ENCODE measurements at regions not wholly inside any gene's neighbourhood (a gene's known extent, or its start where the extent isn't known, plus 50 kb on each side); places are given as distances from the start of the nearest gene placed in this dataset.

GRCh38 chr13:95445131-95445530 lies 107.4 kb upstream of the CLDN10 start:
- no peak for TF ChIP-seq CTCF (IDR thresholded peaks at IDR 0.05)
- DNase-seq, result no peak
- Histone ChIP-seq H3K27me3 (no peaks in the 10 kb centered on the region), H3K4me1 (no peaks in the 10 kb centered on the region), H3K4me3 (no peak overlapping the region), H3K36me3 (no peaks in the 10 kb centered on the region), H3K27ac (no peak overlapping the region), H3K9me3 (no peaks in the 10 kb centered on the region), H3K9ac (ENCODE audit: low read depth in 2 of 2, low read length in 2 of 2) (no peak overlapping the region)
- intact Hi-C loops (cut with DNase I), result no loop called here

DNA sequence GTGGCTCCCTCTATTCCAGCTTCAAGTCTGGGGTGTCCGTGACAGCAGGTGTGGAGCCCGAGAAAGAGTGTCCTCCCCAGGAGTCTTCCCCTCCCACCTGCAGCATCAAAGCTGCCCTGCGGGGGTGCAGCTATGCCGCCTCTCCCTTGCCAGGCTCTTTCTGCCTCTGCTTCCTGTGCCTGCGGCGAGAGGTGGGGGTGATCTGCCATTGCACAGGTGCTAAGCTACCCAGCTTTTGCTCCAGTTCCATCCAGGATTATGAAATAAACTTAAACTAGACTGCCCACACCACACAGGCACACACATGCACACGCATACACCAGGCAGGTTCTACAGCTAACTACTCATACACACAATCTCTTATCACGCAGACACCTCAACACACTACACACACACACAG lies 104.7 kb upstream of the CLDN10 start:
- no peak for DNase-seq
- H3K9ac ChIP-seq (ENCODE audit: low read depth in 2 of 2, low read length in 2 of 2), result no peak overlapping the region
- no peaks in the 10 kb centered on the region for H3K9me3 ChIP-seq
- H3K36me3 ChIP-seq, result no peaks in the 10 kb centered on the region
- no peaks in the 10 kb centered on the region for H3K4me1 ChIP-seq
- H3K27me3 ChIP-seq, result no peaks in the 10 kb centered on the region
- intact Hi-C loops (cut with DNase I), result no loop called here
- TF ChIP-seq CTCF (IDR thresholded peaks at IDR 0.05), result no peak
- H3K4me3 ChIP-seq, result no peak overlapping the region
- no peak overlapping the region for H3K27ac ChIP-seq

DNA sequence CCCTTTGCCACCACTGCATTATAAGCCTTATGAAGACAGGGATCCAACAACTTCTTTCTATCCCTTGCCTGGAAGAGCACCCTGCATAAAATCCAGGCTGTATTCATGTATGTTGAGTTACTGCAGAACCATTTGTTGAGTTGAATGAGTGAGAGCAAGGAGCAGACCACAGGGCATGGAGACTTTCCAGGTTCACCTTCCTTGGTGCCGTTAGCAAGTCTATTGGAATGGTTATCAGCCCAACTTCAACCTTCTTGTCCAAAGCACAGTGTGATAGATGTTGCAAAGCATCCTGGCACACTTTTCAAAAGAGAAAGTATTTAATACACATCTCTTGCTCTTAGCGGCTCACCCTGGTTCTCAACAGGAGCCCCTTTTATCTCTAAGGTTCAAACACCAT lies 100.9 kb upstream of the CLDN10 start:
- Histone ChIP-seq H3K36me3 (no peaks in the 10 kb centered on the region), H3K27ac (no peak overlapping the region), H3K4me3 (no peak overlapping the region), H3K9me3 (no peaks in the 10 kb centered on the region), H3K4me1 (no peaks in the 10 kb centered on the region), H3K27me3 (no peaks in the 10 kb centered on the region), H3K9ac (ENCODE audit: low read depth in 2 of 2, low read length in 2 of 2) (no peak overlapping the region)
- TF ChIP-seq CTCF (IDR thresholded peaks at IDR 0.05), result no peak
- no peak for DNase-seq
- intact Hi-C loops (cut with DNase I), result no loop called here

- H3K36me3 ChIP-seq, result no peaks in the 10 kb centered on the region
- no peaks in the 10 kb centered on the region for H3K4me1 ChIP-seq
- intact Hi-C loops (cut with DNase I), result no loop called here
- TF ChIP-seq CTCF (IDR thresholded peaks at IDR 0.05), result no peak
- H3K9me3 ChIP-seq, result no peaks in the 10 kb centered on the region
- H3K27ac ChIP-seq, result no peak overlapping the region
- H3K4me3 ChIP-seq, result no peak overlapping the region
- H3K27me3 ChIP-seq, result no peaks in the 10 kb centered on the region
- no peak for DNase-seq
- no peak overlapping the region for H3K9ac ChIP-seq (ENCODE audit: low read depth in 2 of 2, low read length in 2 of 2)
Observed at GRCh38 chr13:95452375-95452774, 100.1 kb upstream of the CLDN10 start.

DNA sequence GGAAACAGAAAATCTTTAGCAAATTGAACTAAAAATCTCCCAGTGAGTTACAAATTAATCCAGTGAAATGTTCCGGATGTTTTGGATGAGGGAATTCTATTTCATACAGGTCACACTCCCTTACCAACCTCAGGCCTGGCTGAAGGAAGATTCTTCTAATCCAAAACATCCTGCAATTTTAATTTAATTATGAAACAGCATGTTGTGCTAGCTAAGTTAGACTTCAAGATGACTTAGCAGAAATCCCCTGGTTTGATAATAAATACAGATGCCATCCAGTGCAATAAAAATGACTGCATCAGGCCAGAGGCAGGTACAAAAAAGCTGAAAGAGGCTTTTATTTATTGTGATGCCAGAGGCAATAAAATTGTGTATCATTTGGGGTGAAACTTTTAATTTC lies 96.7 kb upstream of the CLDN10 start:
- Histone ChIP-seq H3K4me3 (no peak overlapping the region), H3K9ac (ENCODE audit: low read depth in 2 of 2, low read length in 2 of 2) (no peak overlapping the region), H3K27ac (no peak overlapping the region), H3K27me3 (no peaks in the 10 kb centered on the region), H3K9me3 (no peaks in the 10 kb centered on the region), H3K4me1 (no peaks in the 10 kb centered on the region), H3K36me3 (no peaks in the 10 kb centered on the region)
- no peak for DNase-seq
- intact Hi-C loops (cut with DNase I), result no loop called here
- no peak for TF ChIP-seq CTCF (IDR thresholded peaks at IDR 0.05)

- no peaks in the 10 kb centered on the region for H3K9me3 ChIP-seq
- no peak for DNase-seq
- no peaks in the 10 kb centered on the region for H3K4me1 ChIP-seq
- H3K9ac ChIP-seq (ENCODE audit: low read depth in 2 of 2, low read length in 2 of 2), result no peak overlapping the region
- intact Hi-C loops (cut with DNase I), result no loop called here
- no peaks in the 10 kb centered on the region for H3K36me3 ChIP-seq
- TF ChIP-seq CTCF (IDR thresholded peaks at IDR 0.05), result no peak
- no peaks in the 10 kb centered on the region for H3K27me3 ChIP-seq
- H3K27ac ChIP-seq, result no peak overlapping the region
- H3K4me3 ChIP-seq, result no peak overlapping the region
Observed at GRCh38 chr13:95456815-95457214, 95.7 kb upstream of the CLDN10 start.

Measured in colonic mucosa (tissue), 4 donors.